ENCODE measurements at regions not wholly inside any gene's neighbourhood (a gene's known extent, or its start where the extent isn't known, plus 50 kb on each side); places are given as distances from the start of the nearest gene placed in this dataset.

DNA sequence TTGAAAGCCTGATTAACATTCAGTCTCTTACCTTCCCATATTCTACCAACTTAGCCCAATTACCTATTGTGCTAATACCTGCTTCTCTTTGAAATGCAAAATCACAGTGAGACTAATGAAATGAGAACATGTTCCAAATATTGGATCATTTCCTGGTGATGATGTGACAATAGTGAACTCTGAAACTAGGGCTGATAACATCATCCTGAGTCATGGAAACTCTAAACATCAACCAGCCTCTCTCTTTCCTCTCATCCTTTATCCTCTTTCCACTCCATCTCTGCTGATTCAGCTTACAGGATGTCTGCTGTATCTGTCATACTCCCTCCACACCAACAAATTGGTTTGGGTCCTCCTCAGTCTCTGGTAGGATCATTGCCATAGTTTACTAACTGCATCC lies 98.8 kb upstream of the NCKAP5 start:
- DNase-seq (ENCODE audit: low read depth in 2 of 2), result no peak

DNA sequence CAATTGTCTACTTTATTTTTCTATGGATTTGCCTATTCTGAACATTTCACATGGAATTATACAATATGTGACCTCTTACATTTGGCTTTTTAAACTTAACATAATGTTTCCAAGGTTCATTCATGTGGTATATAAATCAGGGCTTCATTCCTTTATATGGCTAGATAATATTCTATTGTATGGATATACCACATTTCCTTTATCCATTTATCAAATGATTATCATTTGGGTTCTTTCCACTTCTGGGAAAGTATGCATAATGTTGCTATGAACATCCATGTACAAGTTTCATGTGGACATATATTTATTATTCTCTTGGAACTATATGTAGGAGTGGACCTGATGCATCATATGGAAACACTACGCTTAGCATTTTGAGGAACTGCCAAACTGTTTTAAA lies 99.7 kb upstream of the NCKAP5 start:
- DNase-seq (ENCODE audit: low read depth in 2 of 2), result no peak

DNA sequence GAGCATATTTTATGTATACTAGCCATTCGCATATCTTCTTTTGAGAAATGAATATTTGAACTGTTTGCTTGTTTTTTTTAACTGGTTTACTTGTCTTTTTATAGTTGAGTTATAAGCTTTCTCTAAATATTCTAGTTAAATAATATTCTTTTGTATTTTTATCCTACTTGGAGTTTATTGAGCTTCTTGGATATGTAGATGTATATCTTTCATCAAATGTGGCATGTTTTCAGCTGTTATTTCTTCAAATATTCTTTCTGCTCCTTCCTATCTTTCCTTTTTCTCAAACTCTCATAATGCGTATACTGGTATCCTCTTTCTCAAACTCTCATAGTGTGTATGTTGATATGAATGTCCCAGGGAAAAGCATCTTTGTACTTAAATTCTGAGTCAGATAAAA lies 100.3 kb upstream of the NCKAP5 start:
- DNase-seq (ENCODE audit: low read depth in 2 of 2), result no peak

- DNase-seq (ENCODE audit: low read depth in 2 of 2), result no peak
Measured at GRCh38 chr2:133673305-133673905, 105.1 kb upstream of the NCKAP5 start.

DNA sequence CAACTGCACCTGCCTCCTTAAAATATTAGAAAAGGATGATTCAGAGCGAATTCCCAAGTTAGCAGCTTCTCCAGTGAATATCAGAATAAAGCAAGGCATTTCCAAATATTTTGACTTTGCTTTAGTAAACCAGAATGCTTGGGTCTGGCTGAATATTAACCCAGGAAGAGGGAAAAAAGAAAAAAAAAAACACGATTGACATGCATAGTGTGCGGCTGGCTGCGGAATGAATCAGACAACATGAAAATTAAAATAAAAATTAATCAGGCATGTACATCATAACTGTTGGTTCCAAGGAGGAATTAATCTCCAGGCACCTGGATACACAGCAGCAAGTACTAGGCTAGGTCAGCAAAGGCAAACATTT lies 105.8 kb upstream of the NCKAP5 start:
- no peak for DNase-seq (ENCODE audit: low read depth in 2 of 2)

DNA sequence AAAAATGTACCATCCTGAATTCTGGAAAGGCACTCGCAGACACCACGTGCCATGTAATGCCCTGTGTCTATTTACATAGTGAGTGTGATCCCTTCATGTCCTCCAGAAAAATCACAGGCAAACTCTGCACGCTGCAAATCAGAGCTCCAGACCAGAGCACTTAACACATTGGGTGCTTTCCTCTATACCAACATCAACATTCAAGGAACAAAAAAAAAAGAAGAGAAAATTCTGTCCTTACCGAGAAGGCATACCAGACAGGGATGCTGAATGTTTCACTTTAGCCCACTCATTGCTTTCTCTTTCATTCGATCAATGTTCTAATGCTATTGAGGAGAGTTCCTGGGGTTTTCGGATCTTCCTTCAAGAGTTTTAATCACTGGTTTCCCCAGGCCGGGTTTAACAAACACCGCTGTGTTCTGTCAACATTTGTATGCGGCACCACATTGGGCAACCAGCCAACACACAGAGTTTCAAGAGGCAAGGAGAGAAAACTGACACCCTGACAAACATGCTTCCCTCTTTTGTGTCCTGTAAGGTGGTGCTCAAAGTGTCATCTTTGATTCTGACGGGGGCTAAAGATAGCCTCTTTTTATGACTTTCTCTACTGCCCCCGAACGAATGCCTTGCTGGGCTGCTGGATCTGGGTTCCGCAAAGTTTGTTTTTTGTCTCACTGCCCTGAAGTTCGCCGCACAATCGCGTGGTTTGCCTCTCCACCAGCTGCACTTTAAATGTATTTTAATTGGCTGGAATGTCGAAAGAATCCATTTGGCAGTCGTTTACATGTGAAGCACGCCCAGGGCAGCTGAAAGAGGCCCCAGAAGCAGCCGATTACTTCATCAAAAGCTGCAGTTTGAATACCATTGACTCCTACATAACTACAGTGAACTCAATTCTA lies 106.4 kb upstream of the NCKAP5 start:
- DNase-seq (ENCODE audit: low read depth in 2 of 2), result peak; percentile 94

DNA sequence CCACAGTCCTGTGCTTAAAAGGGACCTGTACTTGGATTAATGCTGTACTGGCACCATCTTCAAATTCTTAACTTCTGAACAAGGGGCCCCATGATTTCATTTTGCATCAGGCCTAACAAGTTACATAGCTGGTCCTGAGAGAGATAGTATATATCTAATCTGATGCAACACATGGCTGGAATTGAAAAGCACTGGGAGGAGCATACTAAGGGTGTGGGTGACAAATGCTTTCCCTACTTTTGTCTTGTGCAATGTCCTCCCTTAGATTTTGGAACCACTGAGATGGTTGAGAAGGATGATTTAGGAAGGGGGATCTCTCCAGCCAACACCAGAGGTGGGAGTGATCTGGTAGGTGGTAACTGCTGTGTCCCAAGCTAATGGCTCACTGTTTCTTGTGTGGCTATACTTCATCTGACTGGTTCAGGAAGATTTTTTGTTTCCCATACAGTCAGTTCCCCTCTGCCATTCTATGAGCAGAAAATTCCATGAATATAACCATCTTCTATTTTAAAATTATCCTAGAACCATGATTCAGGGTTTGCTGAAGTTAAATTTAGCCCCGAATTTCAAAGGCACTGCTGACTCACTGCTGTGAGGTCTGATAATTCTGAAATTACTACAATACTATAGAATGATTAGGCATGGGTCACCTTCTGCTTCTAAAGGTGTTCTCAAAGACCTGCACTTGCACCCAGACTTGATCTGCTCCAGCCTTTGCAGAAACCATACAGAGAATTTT lies 108.3 kb upstream of the NCKAP5 start:
- DNase-seq (ENCODE audit: low read depth in 2 of 2), result peak; percentile 84 to 86

GRCh38 chr2:133680343-133681049 lies 112.2 kb upstream of the NCKAP5 start:
- no peak for DNase-seq (ENCODE audit: low read depth in 2 of 2)

- DNase-seq (ENCODE audit: low read depth in 2 of 2), result no peak
Measured at GRCh38 chr2:133682347-133682746, 114.1 kb upstream of the NCKAP5 start.

GRCh38 chr2:133682906-133683305 lies 114.6 kb upstream of the NCKAP5 start:
- DNase-seq (ENCODE audit: low read depth in 2 of 2), result no peak

DNA sequence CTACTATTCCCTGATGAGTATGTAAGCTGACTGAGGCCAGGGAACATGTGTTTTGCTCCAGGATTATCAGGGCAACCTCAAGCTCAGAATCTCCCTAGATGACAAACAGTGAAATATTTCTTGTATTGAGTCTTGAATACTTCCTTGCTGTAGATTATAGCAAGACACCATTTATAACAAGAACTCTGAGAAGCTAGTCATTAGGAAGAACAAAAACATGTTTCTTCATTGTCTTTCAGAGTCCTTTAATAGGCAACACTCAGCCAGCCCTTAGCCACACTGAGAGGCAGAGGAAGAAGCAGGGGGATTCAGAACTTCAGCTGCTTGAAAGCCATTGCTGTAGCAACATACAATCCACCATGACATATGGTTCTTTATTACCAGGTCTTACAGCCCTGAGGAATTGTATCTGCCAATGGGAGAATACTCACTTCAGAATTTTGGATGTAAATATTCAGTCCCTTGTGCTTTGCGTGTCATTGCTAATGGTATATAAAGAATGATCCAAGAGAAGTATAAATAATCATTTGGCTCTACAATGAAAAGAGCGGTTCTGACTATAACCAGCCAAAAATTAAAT lies 117.5 kb upstream of the NCKAP5 start:
- DNase-seq (ENCODE audit: low read depth in 2 of 2), result no peak

DNA sequence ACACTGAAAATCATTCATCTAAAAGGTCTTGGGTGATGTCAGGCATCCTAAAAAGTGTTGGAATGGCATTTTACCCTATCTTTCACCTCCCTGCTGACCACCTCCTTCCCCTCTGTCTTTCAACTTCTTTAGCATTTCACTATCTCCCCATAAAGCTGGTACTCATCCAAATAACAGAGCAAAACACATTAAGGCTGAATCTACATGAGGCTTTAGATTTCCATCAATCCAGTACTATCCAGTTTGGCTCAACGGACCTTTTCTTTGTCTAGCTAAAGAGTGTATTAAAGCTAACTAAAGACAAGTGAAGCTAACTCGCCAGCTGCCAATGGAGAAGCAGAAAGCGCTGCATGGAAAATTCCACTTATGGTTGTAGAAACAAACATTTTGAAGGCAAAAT lies 122.5 kb upstream of the NCKAP5 start:
- DNase-seq (ENCODE audit: low read depth in 2 of 2), result no peak

GRCh38 chr2:133691336-133691735 lies 123.1 kb upstream of the NCKAP5 start:
- no peak for DNase-seq (ENCODE audit: low read depth in 2 of 2)

DNA sequence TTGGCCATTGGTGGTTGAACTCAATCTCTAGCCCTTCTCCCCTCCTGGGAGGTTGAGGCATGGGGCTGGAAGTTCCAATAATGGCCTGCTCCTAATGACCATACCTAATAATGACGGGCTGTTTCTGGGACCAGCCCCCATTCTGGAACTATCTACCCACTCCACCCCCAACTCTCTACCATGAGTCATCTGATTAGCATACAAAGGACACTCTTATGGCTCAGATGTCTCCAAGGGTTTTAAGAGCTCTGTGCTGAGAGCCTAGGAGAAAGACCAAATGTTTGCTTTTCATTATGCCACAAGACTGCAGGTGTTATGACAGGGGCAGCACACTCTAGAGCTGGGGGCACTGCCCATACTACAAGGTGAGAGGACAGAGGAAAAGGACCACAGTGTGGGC lies 137.0 kb upstream of the NCKAP5 start:
- no peak for DNase-seq (ENCODE audit: low read depth in 2 of 2)

- DNase-seq (ENCODE audit: low read depth in 2 of 2), result peak in 1 of 2 experiments; percentile 14
Measured at GRCh38 chr2:133710613-133711012, 142.3 kb upstream of the NCKAP5 start.

GRCh38 chr2:133711201-133711600 lies 142.9 kb upstream of the NCKAP5 start:
- no peak for DNase-seq (ENCODE audit: low read depth in 2 of 2)

GRCh38 chr2:133711806-133712205 lies 143.5 kb upstream of the NCKAP5 start:
- no peak for DNase-seq (ENCODE audit: low read depth in 2 of 2)

DNA sequence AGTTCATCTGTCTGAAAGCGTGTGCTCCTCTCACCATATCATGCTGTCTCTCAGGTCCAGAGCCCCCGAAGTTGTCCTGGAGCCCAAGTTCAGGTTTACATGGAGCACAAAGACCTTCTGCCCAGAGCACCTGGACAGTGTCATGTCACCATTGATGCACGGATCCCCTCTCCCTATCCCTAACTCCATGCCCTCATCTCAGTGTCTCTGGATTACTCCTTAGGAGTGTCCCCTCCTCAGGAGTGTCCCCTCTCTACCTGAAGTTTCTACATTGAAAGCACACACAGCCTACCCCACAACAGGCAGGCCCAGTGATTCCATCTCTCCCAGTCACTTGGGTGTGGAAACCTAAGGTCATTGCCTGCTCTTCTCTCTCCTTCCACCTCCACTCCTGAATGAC lies 144.1 kb upstream of the NCKAP5 start:
- no peak for DNase-seq (ENCODE audit: low read depth in 2 of 2)

GRCh38 chr2:133713049-133713580 lies 144.9 kb upstream of the NCKAP5 start:
- no peak for DNase-seq (ENCODE audit: low read depth in 2 of 2)

DNA sequence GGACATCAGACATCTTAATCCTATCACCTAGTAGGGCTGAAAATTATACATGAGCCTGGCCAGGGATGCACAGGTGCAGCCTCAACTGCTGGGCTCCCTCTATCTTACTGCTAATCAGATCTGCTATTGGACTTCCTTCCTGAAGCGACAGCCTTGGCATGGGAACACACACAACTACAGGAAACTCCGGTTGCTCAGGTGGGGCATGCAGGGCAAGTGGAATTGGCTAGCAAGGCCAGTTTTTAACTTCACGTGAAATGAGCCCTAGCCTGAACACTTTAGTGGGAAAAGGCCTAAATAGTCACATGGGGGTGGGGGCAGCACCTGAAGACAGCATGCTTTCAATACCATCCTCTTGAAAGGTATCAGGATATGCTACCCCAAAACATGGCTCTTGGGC lies 147.9 kb upstream of the NCKAP5 start:
- no peak for DNase-seq (ENCODE audit: low read depth in 2 of 2)

- DNase-seq (ENCODE audit: low read depth in 2 of 2), result no peak
Measured at GRCh38 chr2:133717497-133717896, 149.2 kb upstream of the NCKAP5 start.

Data from fibroblast of skin of left biceps (primary cell).